HCT116 (cell line): ENCODE measurements at regions not wholly inside any gene's neighbourhood (a gene's known extent, or its start where the extent isn't known, plus 50 kb on each side); places are given as distances from the start of the nearest gene placed in this dataset.

Experiments
- ATAC-seq: fragments of 200-7000 bp; cut with Tn5 transposase; 2 replicates; pipeline ENCODE4 v1.9.1; 2020; ENCODE audit warnings: mild to moderate bottlenecking, moderate library complexity
- BruUV-seq: library from RNA; stranded (reverse); fragments of 400-500 nt; replicated peaks from 2 replicates; lab custom pipeline; 2021; lab: Mats Ljungman, UMichigan
- CTCF ChIA-PET: fragments of 300-600 bp; sonication (Branson Sonifier 250); formaldehyde crosslinking; loops from one replicate; lab custom pipeline; 2021; ENCODE audit warnings: antibody characterized with exemption; lab: Charles Lee
- POLR2A ChIA-PET: fragments of 300-600, 350-600 bp; sonication (Branson Sonifier 250); formaldehyde crosslinking; loops from one replicate; lab custom pipeline; 2021; ENCODE audit warnings: antibody characterized with exemption; lab: Charles Lee
- RAD21 ChIA-PET, 2 experiments: fragments of 300-600 bp; sonication (Branson Sonifier 250); formaldehyde crosslinking; loops; one replicate each; lab custom pipeline; 2023; ENCODE audit warnings: low total read pairs in 2 of 2; ENCODE audit not compliant: uncharacterized antibody in 2 of 2, unreplicated experiment in 2 of 2, low non-redundant PET in 1 of 2; lab: Charles Lee
- DNase-seq: peaks from one replicate; pipeline ENCODE4 v3.0.0-alpha.2; 2010; ENCODE audit warnings: low read depth, low spot score
- H2AFZ ChIP-seq: fragments of 200-600 bp; shearing (Covaris generic), sonication (generic); 2 replicates; pipeline ENCODE4 v1.6.1; 2017; ENCODE audit warnings: low read depth, mixed run types, mixed read lengths, antibody characterized with exemption, low read length; ENCODE audit not compliant: poor library complexity, severe bottlenecking
- H3K27ac ChIP-seq: 2 replicates; pipeline ENCODE4 v1.5.1; 2012; ENCODE audit warnings: low read depth, low read length
- H3K27me3 ChIP-seq: fragments of 200-600 bp; sonication (generic); 2 replicates; pipeline ENCODE4 v1.6.1; 2016; ENCODE audit warnings: mixed run types, low read length, mixed read lengths; ENCODE audit not compliant: insufficient read depth
- H3K36me3 ChIP-seq, 2 experiments: fragments of 200-500 bp in 1 of 2; fragments of 200-600 bp in 1 of 2; sonication (Bioruptor generic) in 1 of 2; sonication (generic) in 1 of 2; 2 replicates each; pipeline versions ENCODE4 v1.5.1 to v1.6.1; 2014 to 2016; ENCODE audit warnings: low read length in 2 of 2, inconsistent platforms in 1 of 2, mixed read lengths in 1 of 2, mixed run types in 1 of 2; ENCODE audit not compliant: insufficient read depth in 2 of 2, control insufficient read depth in 1 of 2
- H3K4me1 ChIP-seq, 2 experiments: fragments of 200-600 bp in 1 of 2; sonication (generic) in 1 of 2; 2 replicates each; pipeline versions ENCODE4 v1.5.1 to v1.6.1; 2012 to 2017; ENCODE audit warnings: low read length in 2 of 2, inconsistent platforms in 1 of 2, mild to moderate bottlenecking in 1 of 2, mixed read lengths in 1 of 2, mixed run types in 1 of 2, moderate library complexity in 1 of 2; ENCODE audit not compliant: insufficient read depth in 2 of 2, control insufficient read depth in 1 of 2
- H3K4me2 ChIP-seq: fragments of 200-600 bp; sonication (generic); 2 replicates; pipeline ENCODE4 v1.6.1; 2017; ENCODE audit warnings: mixed run types, low read length, mixed read lengths
- H3K4me3 ChIP-seq, 2 experiments: fragments of 200-600 bp in 1 of 2; sonication (generic) in 1 of 2; replicated peaks in 1 of 2; 2 replicates each; pipeline ENCODE4 v1.5.1; 2011 to 2016; ENCODE audit warnings: low read length in 2 of 2, control low read depth in 1 of 2, low read depth in 1 of 2, mild to moderate bottlenecking in 1 of 2, mixed read lengths in 1 of 2, mixed run types in 1 of 2
- H3K79me2 ChIP-seq: fragments of 200-600 bp; sonication (generic); 2 replicates; pipeline ENCODE4 v1.6.1; 2017; ENCODE audit warnings: mild to moderate bottlenecking, mixed run types, low read length, moderate library complexity, mixed read lengths; ENCODE audit not compliant: insufficient read depth
- H3K9ac ChIP-seq: fragments of 200-600 bp; sonication (generic); 2 replicates; pipeline ENCODE4 v1.6.1; 2016; ENCODE audit warnings: low read length, mixed read lengths
- H3K9me2 ChIP-seq: fragments of 200-600 bp; sonication (generic), shearing (Covaris generic); 2 replicates; pipeline ENCODE4 v1.6.1; 2017; ENCODE audit warnings: mixed run types, mild to moderate bottlenecking, moderate library complexity; ENCODE audit not compliant: insufficient read depth
- H3K9me3 ChIP-seq, 2 experiments: fragments of 200-500 bp in 1 of 2; fragments of 200-600 bp in 1 of 2; sonication (Bioruptor generic) in 1 of 2; sonication (generic) in 1 of 2; 2 replicates each; pipeline ENCODE4 v1.6.1; 2014 to 2017; ENCODE audit warnings: low read length in 2 of 2, mixed read lengths in 2 of 2, inconsistent platforms in 1 of 2, low read depth in 1 of 2, mild to moderate bottlenecking in 1 of 2, mixed run types in 1 of 2, moderate library complexity in 1 of 2; ENCODE audit not compliant: control insufficient read depth in 1 of 2, insufficient read depth in 1 of 2
- H4K20me1 ChIP-seq: fragments of 200-600 bp; sonication (generic), shearing (Covaris generic); 2 replicates; pipeline ENCODE4 v1.6.1; 2017; ENCODE audit warnings: mixed run types, mild to moderate bottlenecking, moderate library complexity; ENCODE audit not compliant: insufficient read depth
- CBX3 ChIP-seq: IDR thresholded peaks from 2 replicates; pipeline ENCODE4 v1.6.1; 2012; ENCODE audit warnings: low read depth
- CEBPB ChIP-seq: IDR thresholded peaks from 2 replicates; pipeline ENCODE4 v1.6.1; 2012; ENCODE audit warnings: low read depth
- EGR1 ChIP-seq: IDR thresholded peaks from 2 replicates; pipeline ENCODE4 v1.6.1; 2012; ENCODE audit warnings: low read depth
- ELF1 ChIP-seq: IDR thresholded peaks from 2 replicates; pipeline ENCODE4 v1.6.1; 2012; ENCODE audit warnings: low read depth, borderline replicate concordance
- EZH2 ChIP-seq: fragments of 200-600 bp; sonication (generic); IDR thresholded peaks from 2 replicates; pipeline ENCODE4 v1.6.1; 2017; ENCODE audit warnings: antibody characterized with exemption, mixed run types
- JUND ChIP-seq: IDR thresholded peaks from 2 replicates; pipeline ENCODE4 v1.6.1; 2012
- POLR2A ChIP-seq: IDR thresholded peaks from 2 replicates; pipeline ENCODE4 v1.7.0; 2011; ENCODE audit warnings: borderline replicate concordance; ENCODE audit not compliant: insufficient read depth, insufficient read length; ENCODE audit errors: extremely low read depth
- RAD21 ChIP-seq: IDR thresholded peaks from 2 replicates; pipeline ENCODE4 v1.6.1; 2012; ENCODE audit warnings: low read depth, mild to moderate bottlenecking
- SIN3A ChIP-seq: IDR thresholded peaks from 2 replicates; pipeline ENCODE4 v1.6.1; 2012; ENCODE audit warnings: low read depth
- SP1 ChIP-seq: IDR thresholded peaks from 2 replicates; pipeline ENCODE4 v1.6.1; 2012; ENCODE audit warnings: low read depth
- SRF ChIP-seq: IDR thresholded peaks from 2 replicates; pipeline ENCODE4 v1.6.1; 2012; ENCODE audit warnings: low read depth
- TCF7L2 ChIP-seq: IDR thresholded peaks from 2 replicates; pipeline ENCODE4 v1.7.0; 2011; ENCODE audit warnings: borderline replicate concordance, inconsistent platforms; ENCODE audit not compliant: insufficient read depth, insufficient read length; ENCODE audit errors: extremely low read depth
- YY1 ChIP-seq: IDR thresholded peaks from 2 replicates; pipeline ENCODE4 v1.6.1; 2011; ENCODE audit warnings: low read length, low read depth, moderate library complexity, mild to moderate bottlenecking; ENCODE audit not compliant: insufficient replicate concordance; ENCODE audit errors: extremely low read depth
- ZFX ChIP-seq: fragments of 450-650 bp; IDR thresholded peaks from 2 replicates; pipeline ENCODE4 v1.6.1; 2017
- ZNF274 ChIP-seq: fragments of 200-500 bp; sonication (Bioruptor generic); IDR thresholded peaks from 2 replicates; pipeline ENCODE4 v1.6.1; 2014; ENCODE audit warnings: mild to moderate bottlenecking, low read depth, low read length, inconsistent platforms
- intact Hi-C: fragments of 100-400 bp; cut with micrococcal nuclease; formaldehyde crosslinking; loops from 2 replicates; pipeline ENCODE4 v1.10.0; 2022
- TF ChIP-seq, protein P1 (sequence below), 3 experiments: fragments of 200-600 bp in 1 of 3; sonication (generic) in 1 of 3; IDR thresholded peaks in 2 of 3; conservative IDR thresholded peaks in 1 of 3; 2 replicates each; pipeline ENCODE4 v1.5.1; 2012 to 2017; ENCODE audit warnings: low read depth in 2 of 3, low read length in 2 of 3, antibody characterized with exemption in 1 of 3, borderline replicate concordance in 1 of 3, control low read depth in 1 of 3, mild to moderate bottlenecking in 1 of 3, mixed read lengths in 1 of 3, mixed run types in 1 of 3, moderate library complexity in 1 of 3; ENCODE audit not compliant: insufficient read depth in 1 of 3
- TF ChIP-seq, protein P2 (sequence below): IDR thresholded peaks from 2 replicates; pipeline ENCODE4 v1.6.1; 2012
- TF ChIP-seq, protein P3 (sequence below): IDR thresholded peaks from 2 replicates; pipeline ENCODE4 v1.6.1; 2012; ENCODE audit warnings: low read depth

DNA sequence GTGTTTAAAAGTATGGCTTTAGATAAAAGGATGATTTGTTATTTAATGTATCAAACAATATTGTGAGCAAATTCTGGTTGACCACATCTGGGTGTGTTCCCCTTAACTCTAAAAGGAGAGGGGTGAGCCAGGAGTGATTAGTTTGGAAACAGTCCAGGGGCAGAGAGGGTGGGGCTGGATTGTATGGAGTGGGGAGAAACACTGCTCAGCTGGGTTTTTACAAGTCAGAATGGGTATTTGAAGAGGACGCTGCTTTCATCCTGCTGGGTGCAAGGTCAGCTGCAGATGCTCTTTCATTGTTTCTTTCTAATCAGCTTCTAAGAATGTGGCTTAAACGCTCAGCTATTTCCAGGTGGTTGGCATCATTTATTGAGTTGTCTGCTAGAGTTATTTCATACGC lies 82.8 kb upstream of the LIMCH1 start:
- no peaks in the 10 kb centered on the region for H3K4me1 ChIP-seq

More for the DNA sequence above, 82.8 kb upstream of the LIMCH1 start:
- ChIA-PET RAD21 (no interaction called here), POLR2A (no interaction called here), CTCF (no interaction called here)
- DNase-seq, result no peak
- Histone ChIP-seq H4K20me1 (no peaks in the 10 kb centered on the region), H3K9me2 (no peaks in the 10 kb centered on the region), H3K4me3 (no peak overlapping the region), H3K36me3 (no peaks in the 10 kb centered on the region), H2AFZ (no peak overlapping the region), H3K9me3 (no peaks in the 10 kb centered on the region), H3K27ac (no peak overlapping the region), H3K9ac (no peak overlapping the region), H3K79me2 (no peaks in the 10 kb centered on the region), H3K27me3 (no peaks in the 10 kb centered on the region), H3K4me2 (no peak overlapping the region)
- intact Hi-C loops, result no loop called here
- TF ChIP-seq ZFX, result no peak
- TF ChIP-seq SIN3A, result no peak
- TF ChIP-seq EGR1, result no peak
- TF ChIP-seq CEBPB, result no peak
- TF ChIP-seq YY1, result no peak
- TF ChIP-seq, protein P1, sequence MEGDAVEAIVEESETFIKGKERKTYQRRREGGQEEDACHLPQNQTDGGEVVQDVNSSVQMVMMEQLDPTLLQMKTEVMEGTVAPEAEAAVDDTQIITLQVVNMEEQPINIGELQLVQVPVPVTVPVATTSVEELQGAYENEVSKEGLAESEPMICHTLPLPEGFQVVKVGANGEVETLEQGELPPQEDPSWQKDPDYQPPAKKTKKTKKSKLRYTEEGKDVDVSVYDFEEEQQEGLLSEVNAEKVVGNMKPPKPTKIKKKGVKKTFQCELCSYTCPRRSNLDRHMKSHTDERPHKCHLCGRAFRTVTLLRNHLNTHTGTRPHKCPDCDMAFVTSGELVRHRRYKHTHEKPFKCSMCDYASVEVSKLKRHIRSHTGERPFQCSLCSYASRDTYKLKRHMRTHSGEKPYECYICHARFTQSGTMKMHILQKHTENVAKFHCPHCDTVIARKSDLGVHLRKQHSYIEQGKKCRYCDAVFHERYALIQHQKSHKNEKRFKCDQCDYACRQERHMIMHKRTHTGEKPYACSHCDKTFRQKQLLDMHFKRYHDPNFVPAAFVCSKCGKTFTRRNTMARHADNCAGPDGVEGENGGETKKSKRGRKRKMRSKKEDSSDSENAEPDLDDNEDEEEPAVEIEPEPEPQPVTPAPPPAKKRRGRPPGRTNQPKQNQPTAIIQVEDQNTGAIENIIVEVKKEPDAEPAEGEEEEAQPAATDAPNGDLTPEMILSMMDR (IDR thresholded peaks at IDR 0.05 in 2 of 3, conservative IDR thresholded peaks at IDR 0.05 in 1 of 3; ENCODE audit: borderline replicate concordance in 1 of 3, insufficient read depth in 1 of 3, low read depth in 2 of 3, low read length in 2 of 3), result no peak
- TF ChIP-seq ELF1, result no peak
- no peak for TF ChIP-seq ZNF274
- TF ChIP-seq TCF7L2, result no peak
- TF ChIP-seq, protein P2, sequence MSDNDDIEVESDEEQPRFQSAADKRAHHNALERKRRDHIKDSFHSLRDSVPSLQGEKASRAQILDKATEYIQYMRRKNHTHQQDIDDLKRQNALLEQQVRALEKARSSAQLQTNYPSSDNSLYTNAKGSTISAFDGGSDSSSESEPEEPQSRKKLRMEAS, result no peak
- TF ChIP-seq CBX3, result no peak
- TF ChIP-seq EZH2, result no peak
- TF ChIP-seq, protein P3, sequence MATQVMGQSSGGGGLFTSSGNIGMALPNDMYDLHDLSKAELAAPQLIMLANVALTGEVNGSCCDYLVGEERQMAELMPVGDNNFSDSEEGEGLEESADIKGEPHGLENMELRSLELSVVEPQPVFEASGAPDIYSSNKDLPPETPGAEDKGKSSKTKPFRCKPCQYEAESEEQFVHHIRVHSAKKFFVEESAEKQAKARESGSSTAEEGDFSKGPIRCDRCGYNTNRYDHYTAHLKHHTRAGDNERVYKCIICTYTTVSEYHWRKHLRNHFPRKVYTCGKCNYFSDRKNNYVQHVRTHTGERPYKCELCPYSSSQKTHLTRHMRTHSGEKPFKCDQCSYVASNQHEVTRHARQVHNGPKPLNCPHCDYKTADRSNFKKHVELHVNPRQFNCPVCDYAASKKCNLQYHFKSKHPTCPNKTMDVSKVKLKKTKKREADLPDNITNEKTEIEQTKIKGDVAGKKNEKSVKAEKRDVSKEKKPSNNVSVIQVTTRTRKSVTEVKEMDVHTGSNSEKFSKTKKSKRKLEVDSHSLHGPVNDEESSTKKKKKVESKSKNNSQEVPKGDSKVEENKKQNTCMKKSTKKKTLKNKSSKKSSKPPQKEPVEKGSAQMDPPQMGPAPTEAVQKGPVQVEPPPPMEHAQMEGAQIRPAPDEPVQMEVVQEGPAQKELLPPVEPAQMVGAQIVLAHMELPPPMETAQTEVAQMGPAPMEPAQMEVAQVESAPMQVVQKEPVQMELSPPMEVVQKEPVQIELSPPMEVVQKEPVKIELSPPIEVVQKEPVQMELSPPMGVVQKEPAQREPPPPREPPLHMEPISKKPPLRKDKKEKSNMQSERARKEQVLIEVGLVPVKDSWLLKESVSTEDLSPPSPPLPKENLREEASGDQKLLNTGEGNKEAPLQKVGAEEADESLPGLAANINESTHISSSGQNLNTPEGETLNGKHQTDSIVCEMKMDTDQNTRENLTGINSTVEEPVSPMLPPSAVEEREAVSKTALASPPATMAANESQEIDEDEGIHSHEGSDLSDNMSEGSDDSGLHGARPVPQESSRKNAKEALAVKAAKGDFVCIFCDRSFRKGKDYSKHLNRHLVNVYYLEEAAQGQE, result no peak
- TF ChIP-seq RAD21, result no peak
- no peak for TF ChIP-seq JUND
- TF ChIP-seq SRF, result no peak
- no peak for TF ChIP-seq SP1
- TF ChIP-seq POLR2A, result no peak
- no TSS peak for BruUV-seq
- ATAC-seq, result no peak
